ENCODE measurements at regions not wholly inside any gene's neighbourhood (a gene's known extent, or its start where the extent isn't known, plus 50 kb on each side); places are given as distances from the start of the nearest gene placed in this dataset.

GRCh38 chr12:127685491-127685890 lies 581.5 kb upstream of the TMEM132C start:
- H3K27ac ChIP-seq: no peak overlapping the region
- no peak overlapping the region for H3K4me3 ChIP-seq
- TF ChIP-seq, protein P1, sequence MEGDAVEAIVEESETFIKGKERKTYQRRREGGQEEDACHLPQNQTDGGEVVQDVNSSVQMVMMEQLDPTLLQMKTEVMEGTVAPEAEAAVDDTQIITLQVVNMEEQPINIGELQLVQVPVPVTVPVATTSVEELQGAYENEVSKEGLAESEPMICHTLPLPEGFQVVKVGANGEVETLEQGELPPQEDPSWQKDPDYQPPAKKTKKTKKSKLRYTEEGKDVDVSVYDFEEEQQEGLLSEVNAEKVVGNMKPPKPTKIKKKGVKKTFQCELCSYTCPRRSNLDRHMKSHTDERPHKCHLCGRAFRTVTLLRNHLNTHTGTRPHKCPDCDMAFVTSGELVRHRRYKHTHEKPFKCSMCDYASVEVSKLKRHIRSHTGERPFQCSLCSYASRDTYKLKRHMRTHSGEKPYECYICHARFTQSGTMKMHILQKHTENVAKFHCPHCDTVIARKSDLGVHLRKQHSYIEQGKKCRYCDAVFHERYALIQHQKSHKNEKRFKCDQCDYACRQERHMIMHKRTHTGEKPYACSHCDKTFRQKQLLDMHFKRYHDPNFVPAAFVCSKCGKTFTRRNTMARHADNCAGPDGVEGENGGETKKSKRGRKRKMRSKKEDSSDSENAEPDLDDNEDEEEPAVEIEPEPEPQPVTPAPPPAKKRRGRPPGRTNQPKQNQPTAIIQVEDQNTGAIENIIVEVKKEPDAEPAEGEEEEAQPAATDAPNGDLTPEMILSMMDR (IDR thresholded peaks at IDR 0.05): no peak
- no peak for TF ChIP-seq POLR2A (IDR thresholded peaks at IDR 0.05)
- no peak for DNase-seq
- H3K9me3 ChIP-seq (replicated peaks in 1 of 3): no peaks in the 10 kb centered on the region
- intact Hi-C loops (cut with DNase I): loop anchor here (10.0 kb wide), 2 partner anchors 229 to 401 kb away; no protein-coding TSS in a partner anchor
- H3K27me3 ChIP-seq: no peaks in the 10 kb centered on the region
- WGBS, 4 donors: 61 to 71% (median 64%) methylated on average over 2 of the region's 2 CpGs
- H3K4me1 ChIP-seq (replicated peaks in 1 of 2): no peaks in the 10 kb centered on the region
- H3K36me3 ChIP-seq (replicated peaks in 1 of 2): no peaks in the 10 kb centered on the region

DNA sequence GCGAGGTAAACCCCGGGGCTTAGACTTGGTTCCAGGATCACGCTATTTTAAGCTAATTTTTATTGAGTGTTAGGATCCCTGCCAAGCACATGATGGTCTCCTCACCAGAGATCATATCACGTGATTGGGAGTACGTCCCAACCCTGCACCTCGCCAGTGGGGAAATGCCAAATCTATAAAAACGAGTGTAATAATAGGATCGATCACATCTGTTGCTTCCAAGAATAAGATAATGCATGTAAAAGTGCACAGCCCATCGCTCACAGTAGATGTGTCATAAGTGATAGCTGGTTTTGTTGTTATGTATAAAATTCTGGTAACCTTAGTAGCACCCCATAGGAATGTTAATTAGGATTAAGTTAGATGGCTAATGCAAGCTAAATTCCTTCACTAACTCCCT lies 581.0 kb upstream of the TMEM132C start:
- no peak for DNase-seq
- intact Hi-C loops (cut with DNase I): loop anchor here (10.0 kb wide), 2 partner anchors 229 to 401 kb away; no protein-coding TSS in a partner anchor
- Histone ChIP-seq H3K4me3 (no peak overlapping the region), H3K27me3 (no peaks in the 10 kb centered on the region), H3K9me3 (replicated peaks in 1 of 3) (no peaks in the 10 kb centered on the region), H3K4me1 (replicated peaks in 1 of 2) (no peaks in the 10 kb centered on the region), H3K36me3 (replicated peaks in 1 of 2) (no peaks in the 10 kb centered on the region), H3K27ac (no peak overlapping the region)
- no peak for TF ChIP-seq POLR2A (IDR thresholded peaks at IDR 0.05)
- TF ChIP-seq, protein P1 (IDR thresholded peaks at IDR 0.05): no peak
- WGBS, 4 donors: 77 to 86% (median 81%) methylated on average over 9 of the region's 9 CpGs

- no peak overlapping the region for H3K27ac ChIP-seq
- no peaks in the 10 kb centered on the region for H3K27me3 ChIP-seq
- TF ChIP-seq, protein P1 (IDR thresholded peaks at IDR 0.05): no peak
- no peak for TF ChIP-seq POLR2A (IDR thresholded peaks at IDR 0.05)
- intact Hi-C loops (cut with DNase I): loop anchor here (10.0 kb wide), 2 partner anchors 228 to 402 kb away; no protein-coding TSS in a partner anchor
- no peaks in the 10 kb centered on the region for H3K9me3 ChIP-seq (replicated peaks in 1 of 3)
- DNase-seq: no peak
- no peaks in the 10 kb centered on the region for H3K36me3 ChIP-seq (replicated peaks in 1 of 2)
- H3K4me3 ChIP-seq: no peak overlapping the region
- 29 to 37% (median 33%) methylated on average over 2 of the region's 2 CpGs for WGBS, 4 donors
- H3K4me1 ChIP-seq (replicated peaks in 1 of 2): no peaks in the 10 kb centered on the region
Observed at GRCh38 chr12:127687181-127687580, 579.8 kb upstream of the TMEM132C start.

GRCh38 chr12:127688906-127689428 lies 578.0 kb upstream of the TMEM132C start:
- no peak overlapping the region for H3K27ac ChIP-seq
- H3K36me3 ChIP-seq (replicated peaks in 1 of 2): no peaks in the 10 kb centered on the region
- no peak for TF ChIP-seq POLR2A (IDR thresholded peaks at IDR 0.05)
- TF ChIP-seq, protein P1 (IDR thresholded peaks at IDR 0.05): no peak
- H3K4me1 ChIP-seq (replicated peaks in 1 of 2): no peaks in the 10 kb centered on the region
- no peak overlapping the region for H3K4me3 ChIP-seq
- H3K9me3 ChIP-seq (replicated peaks in 1 of 3): no peaks in the 10 kb centered on the region
- intact Hi-C loops (cut with DNase I): loop anchor here (10.0 kb wide), 2 partner anchors 226 to 404 kb away; no protein-coding TSS in a partner anchor
- peaks cover 4% of the 10 kb centered on the region for H3K27me3 ChIP-seq
- WGBS, 4 donors: 71 to 80% (median 76%) methylated on average over 5 of the region's 5 CpGs
- DNase-seq: no peak

Data from adrenal gland (tissue), 9 donors.